ENCODE measurements at regions not wholly inside any gene's neighbourhood (a gene's known extent, or its start where the extent isn't known, plus 50 kb on each side); places are given as distances from the start of the nearest gene placed in this dataset.

GRCh38 chr2:152815634-152816257, 97.3 kb downstream of the ARL6IP6 start:
- DNase-seq (ENCODE audit: low spot score): no peak
- TF ChIP-seq CTCF (IDR thresholded peaks at IDR 0.05; ENCODE audit: extremely low read depth, missing control alignments): no peak

GRCh38 chr2:152814475-152815030, 96.1 kb downstream of the ARL6IP6 start:
- no peak for TF ChIP-seq CTCF (IDR thresholded peaks at IDR 0.05; ENCODE audit: extremely low read depth, missing control alignments)

GRCh38 chr2:152813351-152813750, 94.9 kb downstream of the ARL6IP6 start:
- no peak for TF ChIP-seq CTCF (IDR thresholded peaks at IDR 0.05; ENCODE audit: extremely low read depth, missing control alignments)
- no peak for DNase-seq (ENCODE audit: low spot score)

More at GRCh38 chr2:152814475-152815030, 96.1 kb downstream of the ARL6IP6 start:
- DNase-seq (ENCODE audit: low spot score): no peak
